Ectodermal cell (in vitro differentiated cells): ENCODE measurements at regions not wholly inside any gene's neighbourhood (a gene's known extent, or its start where the extent isn't known, plus 50 kb on each side); places are given as distances from the start of the nearest gene placed in this dataset.

Source experiments
- H3K27ac ChIP-seq: 2 replicates; pipeline ENCODE4 v1.7.0; 2013; ENCODE audit warnings: mild to moderate bottlenecking, low read depth, low read length; ENCODE audit not compliant: insufficient read depth, poor library complexity, severe bottlenecking
- H3K27me3 ChIP-seq: 2 replicates; pipeline ENCODE4 v1.7.0; 2013; ENCODE audit warnings: mild to moderate bottlenecking, low read length; ENCODE audit not compliant: insufficient read depth, control insufficient read depth, poor library complexity, severe bottlenecking
- H3K36me3 ChIP-seq: one replicate; pipeline ENCODE4 v1.7.0; 2013; ENCODE audit warnings: low read length; ENCODE audit not compliant: control insufficient read depth, insufficient read depth
- H3K4me1 ChIP-seq: one replicate; pipeline ENCODE4 v1.7.0; 2013; ENCODE audit warnings: low read length; ENCODE audit not compliant: control insufficient read depth, insufficient read depth
- H3K4me3 ChIP-seq: 2 replicates; pipeline ENCODE4 v1.7.0; 2013; ENCODE audit warnings: low read depth, low read length, control low read depth; ENCODE audit not compliant: insufficient read depth
- H3K9me3 ChIP-seq: 2 replicates; pipeline ENCODE4 v1.7.0; 2013; ENCODE audit warnings: mild to moderate bottlenecking, low read length, moderate library complexity; ENCODE audit not compliant: control insufficient read depth
- WGBS, 2 experiments: methylation state at CpG; one replicate each; pipeline ENCODE4 v1.1.7; 2013; ENCODE audit warnings: missing lambda C conversion rate in 2 of 2; 5-methylcytosine and 5-hydroxymethylcytosine counted together

GRCh38 chr13:22200440-22200839 is 529.6 kb downstream of the FGF9 start:
- WGBS, 2 experiments, result 100% methylated on average over 1 of the region's 1 CpG
- H3K27me3 ChIP-seq, result no peaks in the 10 kb centered on the region
- H3K36me3 ChIP-seq, result no peaks in the 10 kb centered on the region
- H3K4me1 ChIP-seq, result peaks cover 3% of the 10 kb centered on the region
- no peak overlapping the region for H3K4me3 ChIP-seq
- H3K9me3 ChIP-seq, result no peaks in the 10 kb centered on the region
- no peak overlapping the region for H3K27ac ChIP-seq

GRCh38 chr13:22201375-22201925 is 530.6 kb downstream of the FGF9 start:
- H3K27me3 ChIP-seq, result no peaks in the 10 kb centered on the region
- WGBS, 2 experiments, result 98 to 100% methylated on average over 1 to 2 of the region's 2 CpGs
- peaks cover 3% of the 10 kb centered on the region for H3K4me1 ChIP-seq
- H3K36me3 ChIP-seq, result no peaks in the 10 kb centered on the region
- peaks cover 2% of the 10 kb centered on the region for H3K9me3 ChIP-seq
- H3K4me3 ChIP-seq, result no peak overlapping the region
- no peak overlapping the region for H3K27ac ChIP-seq

- H3K4me1 ChIP-seq, result no peaks in the 10 kb centered on the region
- H3K27me3 ChIP-seq, result no peaks in the 10 kb centered on the region
- no peaks in the 10 kb centered on the region for H3K36me3 ChIP-seq
- no peak overlapping the region for H3K4me3 ChIP-seq
- H3K27ac ChIP-seq, result no peak overlapping the region
- 64 to 66% methylated on average over 13 to 14 of the region's 14 CpGs for WGBS, 2 experiments
- peaks cover 2% of the 10 kb centered on the region for H3K9me3 ChIP-seq
Observed at GRCh38 chr13:22210134-22210930, 539.5 kb downstream of the FGF9 start.

GRCh38 chr13:22211876-22212275 is 541.0 kb downstream of the FGF9 start:
- no peaks in the 10 kb centered on the region for H3K27me3 ChIP-seq
- WGBS, 2 experiments, result 93 to 95% methylated on average over 14 of the region's 14 CpGs

GRCh38 chr13:22212576-22212975 is 541.7 kb downstream of the FGF9 start:
- H3K9me3 ChIP-seq, result no peaks in the 10 kb centered on the region
- 95 to 98% methylated on average over 10 of the region's 10 CpGs for WGBS, 2 experiments

More at GRCh38 chr13:22211876-22212275, 541.0 kb downstream of the FGF9 start:
- H3K4me3 ChIP-seq, result no peak overlapping the region
- H3K27ac ChIP-seq, result no peak overlapping the region
- H3K9me3 ChIP-seq, result no peaks in the 10 kb centered on the region
- H3K36me3 ChIP-seq, result no peaks in the 10 kb centered on the region
- H3K4me1 ChIP-seq, result no peaks in the 10 kb centered on the region

GRCh38 chr13:22214184-22214583 is 543.3 kb downstream of the FGF9 start:
- Histone ChIP-seq H3K4me1 (no peaks in the 10 kb centered on the region), H3K36me3 (no peaks in the 10 kb centered on the region), H3K4me3 (no peak overlapping the region), H3K27ac (no peak overlapping the region), H3K9me3 (no peaks in the 10 kb centered on the region), H3K27me3 (no peaks in the 10 kb centered on the region)
- WGBS, 2 experiments, result 84 to 89% methylated on average over 3 of the region's 3 CpGs

More at GRCh38 chr13:22212576-22212975, 541.7 kb downstream of the FGF9 start:
- H3K27ac ChIP-seq, result no peak overlapping the region
- no peaks in the 10 kb centered on the region for H3K36me3 ChIP-seq
- H3K4me3 ChIP-seq, result no peak overlapping the region
- no peaks in the 10 kb centered on the region for H3K27me3 ChIP-seq
- H3K4me1 ChIP-seq, result no peaks in the 10 kb centered on the region

GRCh38 chr13:22218797-22219196 is 547.9 kb downstream of the FGF9 start:
- no peaks in the 10 kb centered on the region for H3K9me3 ChIP-seq
- H3K27ac ChIP-seq, result no peak overlapping the region
- H3K36me3 ChIP-seq, result no peaks in the 10 kb centered on the region
- H3K4me1 ChIP-seq, result peaks cover 9% of the 10 kb centered on the region
- no peak overlapping the region for H3K4me3 ChIP-seq
- no peaks in the 10 kb centered on the region for H3K27me3 ChIP-seq
- WGBS, 2 experiments, result 96 to 99% methylated on average over 4 of the region's 4 CpGs

GRCh38 chr13:22219709-22220108 is 548.8 kb downstream of the FGF9 start:
- no peaks in the 10 kb centered on the region for H3K36me3 ChIP-seq
- no peak overlapping the region for H3K27ac ChIP-seq
- H3K4me1 ChIP-seq, result peaks cover 9% of the 10 kb centered on the region
- 85 to 87% methylated on average over 2 of the region's 2 CpGs for WGBS, 2 experiments
- no peaks in the 10 kb centered on the region for H3K27me3 ChIP-seq
- H3K9me3 ChIP-seq, result no peaks in the 10 kb centered on the region
- H3K4me3 ChIP-seq, result no peak overlapping the region

- H3K4me1 ChIP-seq, result peaks cover 9% of the 10 kb centered on the region
- no peaks in the 10 kb centered on the region for H3K27me3 ChIP-seq
- 84 to 85% methylated on average over 17 of the region's 17 CpGs for WGBS, 2 experiments
- H3K36me3 ChIP-seq, result no peaks in the 10 kb centered on the region
- H3K27ac ChIP-seq, result no peak overlapping the region
- no peaks in the 10 kb centered on the region for H3K9me3 ChIP-seq
- H3K4me3 ChIP-seq, result no peak overlapping the region
Observed at GRCh38 chr13:22220151-22221135, 549.6 kb downstream of the FGF9 start.

- Histone ChIP-seq H3K27ac (no peak overlapping the region), H3K36me3 (no peaks in the 10 kb centered on the region), H3K9me3 (no peaks in the 10 kb centered on the region), H3K4me1 (peaks cover 9% of the 10 kb centered on the region), H3K27me3 (no peaks in the 10 kb centered on the region), H3K4me3 (no peak overlapping the region)
- WGBS, 2 experiments, result 78% methylated on average over 8 of the region's 8 CpGs
Observed at GRCh38 chr13:22223411-22223810, 552.5 kb downstream of the FGF9 start.
